B cell (primary cell): ENCODE measurements at regions not wholly inside any gene's neighbourhood (a gene's known extent, or its start where the extent isn't known, plus 50 kb on each side); places are given as distances from the start of the nearest gene placed in this dataset.

Source experiments
- EZH2 ChIP-seq: IDR thresholded peaks from 2 replicates; pipeline ENCODE4 v1.6.1; 2012; ENCODE audit warnings: borderline replicate concordance, low read depth, mild to moderate bottlenecking, moderate library complexity, low read length; ENCODE audit not compliant: insufficient read depth, poor library complexity, severe bottlenecking
- TF ChIP-seq, protein P1 (sequence below): fragments of 200-600 bp; IDR thresholded peaks from one replicate; pipeline ENCODE4 v1.8.0; 2022; ENCODE audit warnings: antibody characterized with exemption, mild to moderate bottlenecking

GRCh38 chr16:54437921-54438320 is 151.3 kb upstream of the IRX3 start:
- TF ChIP-seq, protein P1, sequence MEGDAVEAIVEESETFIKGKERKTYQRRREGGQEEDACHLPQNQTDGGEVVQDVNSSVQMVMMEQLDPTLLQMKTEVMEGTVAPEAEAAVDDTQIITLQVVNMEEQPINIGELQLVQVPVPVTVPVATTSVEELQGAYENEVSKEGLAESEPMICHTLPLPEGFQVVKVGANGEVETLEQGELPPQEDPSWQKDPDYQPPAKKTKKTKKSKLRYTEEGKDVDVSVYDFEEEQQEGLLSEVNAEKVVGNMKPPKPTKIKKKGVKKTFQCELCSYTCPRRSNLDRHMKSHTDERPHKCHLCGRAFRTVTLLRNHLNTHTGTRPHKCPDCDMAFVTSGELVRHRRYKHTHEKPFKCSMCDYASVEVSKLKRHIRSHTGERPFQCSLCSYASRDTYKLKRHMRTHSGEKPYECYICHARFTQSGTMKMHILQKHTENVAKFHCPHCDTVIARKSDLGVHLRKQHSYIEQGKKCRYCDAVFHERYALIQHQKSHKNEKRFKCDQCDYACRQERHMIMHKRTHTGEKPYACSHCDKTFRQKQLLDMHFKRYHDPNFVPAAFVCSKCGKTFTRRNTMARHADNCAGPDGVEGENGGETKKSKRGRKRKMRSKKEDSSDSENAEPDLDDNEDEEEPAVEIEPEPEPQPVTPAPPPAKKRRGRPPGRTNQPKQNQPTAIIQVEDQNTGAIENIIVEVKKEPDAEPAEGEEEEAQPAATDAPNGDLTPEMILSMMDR: no peak
- no peak for TF ChIP-seq EZH2
